Thoracic aorta (tissue), 2 donors: ENCODE measurements at regions not wholly inside any gene's neighbourhood (a gene's known extent, or its start where the extent isn't known, plus 50 kb on each side); places are given as distances from the start of the nearest gene placed in this dataset.

ENCODE experiments used
- ATAC-seq: fragments of 150-250 bp; one replicate; pipeline ENCODE4 v1.8.0; 2017; ENCODE audit warnings: low read depth; ENCODE audit not compliant: insufficient number of reproducible peaks, low FRiP score
- DNase-seq: peaks from one replicate; pipeline ENCODE4 v3.0.0-alpha.2; 2020; ENCODE audit warnings: low spot score
- H3K27ac ChIP-seq, 2 donors: fragments of 200-600 bp; sonication (generic); 1 replicate in 1 of 2; 2 replicates in 1 of 2; pipeline ENCODE4 v1.5.1; 2016; ENCODE audit warnings: mild to moderate bottlenecking in 2 of 2, moderate library complexity in 2 of 2
- H3K27me3 ChIP-seq: fragments of 200-600 bp; sonication (generic); replicated peaks from 2 replicates; pipeline ENCODE4 v1.6.0; 2016; ENCODE audit warnings: mild to moderate bottlenecking; ENCODE audit not compliant: insufficient read depth
- H3K36me3 ChIP-seq: fragments of 200-600 bp; sonication (generic); one replicate; pipeline ENCODE4 v1.5.1; 2016
- H3K4me1 ChIP-seq, 2 donors: fragments of 200-600 bp; sonication (generic); 1 replicate in 1 of 2; 2 replicates in 1 of 2; pipeline versions ENCODE4 v1.5.1 to v1.6.0; 2016; ENCODE audit warnings: low read depth in 2 of 2, mild to moderate bottlenecking in 1 of 2; ENCODE audit not compliant: control insufficient read depth in 1 of 2
- H3K4me3 ChIP-seq: fragments of 200-600 bp; sonication (generic); 2 replicates; pipeline ENCODE4 v1.5.1; 2016; ENCODE audit warnings: mild to moderate bottlenecking
- H3K9me3 ChIP-seq: fragments of 200-600 bp; sonication (generic); 2 replicates; pipeline ENCODE4 v1.5.1; 2016
- CTCF ChIP-seq: fragments of 200-600 bp; sonication (generic); IDR thresholded peaks from one replicate; pipeline ENCODE4 v1.5.1; 2019; ENCODE audit warnings: antibody characterized with exemption

GRCh38 chr2:84373391-84373790 is 85.7 kb downstream of the SUCLG1 start:
- Histone ChIP-seq H3K4me3 (no peak overlapping the region), H3K27ac (no peak overlapping the region), H3K36me3 (no peaks in the 10 kb centered on the region), H3K4me1 (no peaks in the 10 kb centered on the region), H3K9me3 (no peaks in the 10 kb centered on the region), H3K27me3 (no peaks in the 10 kb centered on the region)
- ATAC-seq (no peak), DNase-seq (no peak)
- TF ChIP-seq CTCF: no peak

- H3K9me3 ChIP-seq: peaks cover 16% of the 10 kb centered on the region
- no peak overlapping the region for H3K4me3 ChIP-seq
- no peaks in the 10 kb centered on the region for H3K4me1 ChIP-seq
- DNase-seq (no peak), ATAC-seq (no peak)
- no peak for TF ChIP-seq CTCF
- H3K27ac ChIP-seq: no peak overlapping the region
- H3K27me3 ChIP-seq: no peaks in the 10 kb centered on the region
- no peaks in the 10 kb centered on the region for H3K36me3 ChIP-seq
Observed at GRCh38 chr2:84362541-84362940, 96.5 kb downstream of the SUCLG1 start.

GRCh38 chr2:84338069-84338468 is 121.0 kb downstream of the SUCLG1 start:
- TF ChIP-seq CTCF: no peak

GRCh38 chr2:84327645-84328249 is 131.3 kb downstream of the SUCLG1 start:
- no peak overlapping the region for H3K4me3 ChIP-seq
- H3K36me3 ChIP-seq: no peaks in the 10 kb centered on the region
- ATAC-seq: no peak
- no peak overlapping the region for H3K27ac ChIP-seq
- no peaks in the 10 kb centered on the region for H3K4me1 ChIP-seq
- TF ChIP-seq CTCF: no peak
- H3K9me3 ChIP-seq: no peaks in the 10 kb centered on the region
- no peak for DNase-seq
- no peaks in the 10 kb centered on the region for H3K27me3 ChIP-seq

More at GRCh38 chr2:84338069-84338468, 121.0 kb downstream of the SUCLG1 start:
- H3K4me1 ChIP-seq: no peaks in the 10 kb centered on the region
- DNase-seq: no peak
- no peaks in the 10 kb centered on the region for H3K36me3 ChIP-seq
- H3K27ac ChIP-seq: no peak overlapping the region
- H3K27me3 ChIP-seq: no peaks in the 10 kb centered on the region
- ATAC-seq: no peak
- no peak overlapping the region for H3K4me3 ChIP-seq
- H3K9me3 ChIP-seq: no peaks in the 10 kb centered on the region

- H3K9me3 ChIP-seq: no peaks in the 10 kb centered on the region
- H3K27ac ChIP-seq: no peak overlapping the region
- no peaks in the 10 kb centered on the region for H3K4me1 ChIP-seq
- H3K27me3 ChIP-seq: no peaks in the 10 kb centered on the region
- DNase-seq: no peak
- no peak overlapping the region for H3K4me3 ChIP-seq
- H3K36me3 ChIP-seq: no peaks in the 10 kb centered on the region
- TF ChIP-seq CTCF: no peak
- no peak for ATAC-seq
Observed at GRCh38 chr2:84326831-84327432, 132.1 kb downstream of the SUCLG1 start.
